ENCODE measurements at regions not wholly inside any gene's neighbourhood (a gene's known extent, or its start where the extent isn't known, plus 50 kb on each side); places are given as distances from the start of the nearest gene placed in this dataset.

DNA sequence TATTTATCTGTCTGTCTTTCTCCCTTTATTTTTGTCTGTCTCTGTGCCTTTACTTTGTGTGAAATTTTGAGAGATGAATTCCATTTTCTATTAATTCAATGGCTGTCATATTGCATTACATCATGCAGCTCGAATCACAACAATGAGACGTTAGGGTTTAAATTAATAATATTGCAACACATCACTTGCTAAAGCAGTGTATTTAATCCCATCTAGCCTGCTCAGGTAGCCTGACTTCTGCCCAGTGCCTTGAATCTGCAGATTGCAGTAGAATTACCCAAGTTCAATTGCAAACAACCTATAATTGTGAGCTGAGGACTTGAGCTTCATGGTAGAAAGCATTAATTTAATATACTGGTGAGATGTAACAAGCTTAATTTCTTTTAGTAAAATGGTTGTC, 235.7 kb upstream of the TSHZ2 start:
- TF ChIP-seq YY1 (IDR thresholded peaks at IDR 0.05; ENCODE audit: low read depth, low read length) (no peak), CREB1 (IDR thresholded peaks at IDR 0.05) (no peak), POU5F1 (IDR thresholded peaks at IDR 0.05; ENCODE audit: low read depth, low read length) (no peak), GABPA (IDR thresholded peaks at IDR 0.05; ENCODE audit: borderline replicate concordance, insufficient read depth, low read length) (no peak), POLR2A (IDR thresholded peaks at IDR 0.05; ENCODE audit: control extremely low read depth in 1 of 2, low read depth in 2 of 2, low read length in 2 of 2) (no peak), ZNF274 (IDR thresholded peaks at IDR 0.05; ENCODE audit: borderline replicate concordance, extremely low read depth, low read length) (no peak)
- TF ChIP-seq, protein P1, sequence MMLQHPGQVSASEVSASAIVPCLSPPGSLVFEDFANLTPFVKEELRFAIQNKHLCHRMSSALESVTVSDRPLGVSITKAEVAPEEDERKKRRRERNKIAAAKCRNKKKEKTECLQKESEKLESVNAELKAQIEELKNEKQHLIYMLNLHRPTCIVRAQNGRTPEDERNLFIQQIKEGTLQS (IDR thresholded peaks at IDR 0.05; ENCODE audit: insufficient read depth, low read depth, low read length) = no peak
- TF ChIP-seq, protein P2, sequence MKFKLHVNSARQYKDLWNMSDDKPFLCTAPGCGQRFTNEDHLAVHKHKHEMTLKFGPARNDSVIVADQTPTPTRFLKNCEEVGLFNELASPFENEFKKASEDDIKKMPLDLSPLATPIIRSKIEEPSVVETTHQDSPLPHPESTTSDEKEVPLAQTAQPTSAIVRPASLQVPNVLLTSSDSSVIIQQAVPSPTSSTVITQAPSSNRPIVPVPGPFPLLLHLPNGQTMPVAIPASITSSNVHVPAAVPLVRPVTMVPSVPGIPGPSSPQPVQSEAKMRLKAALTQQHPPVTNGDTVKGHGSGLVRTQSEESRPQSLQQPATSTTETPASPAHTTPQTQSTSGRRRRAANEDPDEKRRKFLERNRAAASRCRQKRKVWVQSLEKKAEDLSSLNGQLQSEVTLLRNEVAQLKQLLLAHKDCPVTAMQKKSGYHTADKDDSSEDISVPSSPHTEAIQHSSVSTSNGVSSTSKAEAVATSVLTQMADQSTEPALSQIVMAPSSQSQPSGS (IDR thresholded peaks at IDR 0.05; ENCODE audit: low read length) = no peak
- TF ChIP-seq, protein P3, sequence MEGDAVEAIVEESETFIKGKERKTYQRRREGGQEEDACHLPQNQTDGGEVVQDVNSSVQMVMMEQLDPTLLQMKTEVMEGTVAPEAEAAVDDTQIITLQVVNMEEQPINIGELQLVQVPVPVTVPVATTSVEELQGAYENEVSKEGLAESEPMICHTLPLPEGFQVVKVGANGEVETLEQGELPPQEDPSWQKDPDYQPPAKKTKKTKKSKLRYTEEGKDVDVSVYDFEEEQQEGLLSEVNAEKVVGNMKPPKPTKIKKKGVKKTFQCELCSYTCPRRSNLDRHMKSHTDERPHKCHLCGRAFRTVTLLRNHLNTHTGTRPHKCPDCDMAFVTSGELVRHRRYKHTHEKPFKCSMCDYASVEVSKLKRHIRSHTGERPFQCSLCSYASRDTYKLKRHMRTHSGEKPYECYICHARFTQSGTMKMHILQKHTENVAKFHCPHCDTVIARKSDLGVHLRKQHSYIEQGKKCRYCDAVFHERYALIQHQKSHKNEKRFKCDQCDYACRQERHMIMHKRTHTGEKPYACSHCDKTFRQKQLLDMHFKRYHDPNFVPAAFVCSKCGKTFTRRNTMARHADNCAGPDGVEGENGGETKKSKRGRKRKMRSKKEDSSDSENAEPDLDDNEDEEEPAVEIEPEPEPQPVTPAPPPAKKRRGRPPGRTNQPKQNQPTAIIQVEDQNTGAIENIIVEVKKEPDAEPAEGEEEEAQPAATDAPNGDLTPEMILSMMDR (IDR thresholded peaks at IDR 0.05; ENCODE audit: control extremely low read depth in 1 of 3, insufficient read depth in 1 of 3, low read depth in 1 of 3, low read length in 3 of 3) = no peak
- TF ChIP-seq, protein P4, sequence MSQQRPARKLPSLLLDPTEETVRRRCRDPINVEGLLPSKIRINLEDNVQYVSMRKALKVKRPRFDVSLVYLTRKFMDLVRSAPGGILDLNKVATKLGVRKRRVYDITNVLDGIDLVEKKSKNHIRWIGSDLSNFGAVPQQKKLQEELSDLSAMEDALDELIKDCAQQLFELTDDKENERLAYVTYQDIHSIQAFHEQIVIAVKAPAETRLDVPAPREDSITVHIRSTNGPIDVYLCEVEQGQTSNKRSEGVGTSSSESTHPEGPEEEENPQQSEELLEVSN (IDR thresholded peaks at IDR 0.05) = no peak

Data from H1 (cell line).